WTC11 (cell line): ENCODE measurements at regions not wholly inside any gene's neighbourhood (a gene's known extent, or its start where the extent isn't known, plus 50 kb on each side); places are given as distances from the start of the nearest gene placed in this dataset.

Experiments used
- ATAC-seq: fragments of 200-7000 bp; cut with Tn5 transposase; 2 replicates; pipeline ENCODE4 v1.10.0; 2021; ENCODE audit warnings: mild to moderate bottlenecking, moderate library complexity
- CTCF ChIA-PET: fragments of 300-600 bp; sonication (Branson Sonifier 250); formaldehyde crosslinking; loops from one replicate; lab custom pipeline; 2021; ENCODE audit warnings: antibody characterized with exemption; lab: Charles Lee
- POLR2A ChIA-PET: fragments of 350-600 bp; sonication (Branson Sonifier 250); formaldehyde crosslinking; loops from one replicate; lab custom pipeline; 2021; ENCODE audit warnings: antibody characterized with exemption; lab: Charles Lee
- DNase-seq: peaks from one replicate; pipeline ENCODE4 v3.0.0; 2021; ENCODE audit warnings: low spot score
- H3K27ac Mint-ChIP-seq: 2 replicates; pipeline ENCODE4 v1.8.0; 2021; ENCODE audit warnings: mixed read lengths
- H3K27me3 Mint-ChIP-seq: 2 replicates; pipeline ENCODE4 v1.8.0; 2021; ENCODE audit warnings: low read depth, mild to moderate bottlenecking, moderate library complexity, mixed read lengths
- H3K36me3 Mint-ChIP-seq: 2 replicates; pipeline ENCODE4 v1.8.0; 2021; ENCODE audit warnings: mixed read lengths
- H3K4me1 Mint-ChIP-seq: 2 replicates; pipeline ENCODE4 v1.8.0; 2022; ENCODE audit warnings: mixed read lengths
- H3K4me3 Mint-ChIP-seq: 2 replicates; pipeline ENCODE4 v1.8.0; 2021; ENCODE audit warnings: mild to moderate bottlenecking, moderate library complexity, mixed read lengths
- H3K9me3 Mint-ChIP-seq: 2 replicates; pipeline ENCODE4 v1.8.0; 2021; ENCODE audit warnings: mixed read lengths
- ETV6 ChIP-seq: sonication (generic); formaldehyde crosslinking; IDR thresholded peaks from 2 replicates; pipeline ENCODE4 v1.8.1; 2022; ENCODE audit warnings: mild to moderate bottlenecking, missing genetic modification reagents
- FOXK1 ChIP-seq: sonication (generic); formaldehyde crosslinking; IDR thresholded peaks from 2 replicates; pipeline ENCODE4 v1.8.0; 2022; ENCODE audit warnings: mild to moderate bottlenecking, moderate library complexity, missing genetic modification reagents
- FOXP1 ChIP-seq: sonication (generic); formaldehyde crosslinking; IDR thresholded peaks from 2 replicates; pipeline ENCODE4 v1.8.0; 2022; ENCODE audit warnings: missing genetic modification reagents, mild to moderate bottlenecking, moderate library complexity, borderline replicate concordance
- GRHL2 ChIP-seq: fragments of 250-450 bp; sonication (Bioruptor Pico); IDR thresholded peaks from 2 replicates; pipeline ENCODE4 v1.8.0; 2022; ENCODE audit warnings: mild to moderate bottlenecking, moderate library complexity; ENCODE audit not compliant: insufficient replicate concordance, severe bottlenecking
- IRF2 ChIP-seq: sonication (generic); formaldehyde crosslinking; IDR thresholded peaks from 2 replicates; pipeline ENCODE4 v1.8.0; 2022; ENCODE audit warnings: low read depth, missing genetic modification reagents, borderline replicate concordance
- MYBL2 ChIP-seq: sonication (generic); formaldehyde crosslinking; IDR thresholded peaks from 2 replicates; pipeline ENCODE4 v1.8.1; 2023; ENCODE audit warnings: mild to moderate bottlenecking, moderate library complexity, missing genetic modification reagents
- NFE2L1 ChIP-seq: sonication (generic); formaldehyde crosslinking; IDR thresholded peaks from 2 replicates; pipeline ENCODE4 v1.8.1; 2023; ENCODE audit warnings: missing genetic modification reagents
- SOX15 ChIP-seq: fragments of 250-450 bp; sonication (Bioruptor Pico); IDR thresholded peaks from 2 replicates; pipeline ENCODE4 v1.9.0; 2021; ENCODE audit warnings: mild to moderate bottlenecking
- SP1 ChIP-seq: sonication (generic); formaldehyde crosslinking; conservative IDR thresholded peaks from 2 replicates; pipeline ENCODE4 v1.8.1; 2022; ENCODE audit warnings: missing genetic modification reagents
- TEAD4 ChIP-seq: sonication (generic); formaldehyde crosslinking; IDR thresholded peaks from 2 replicates; pipeline ENCODE4 v1.8.0; 2022; ENCODE audit warnings: mild to moderate bottlenecking, missing genetic modification reagents
- ZNF121 ChIP-seq: sonication (generic); formaldehyde crosslinking; IDR thresholded peaks from 2 replicates; pipeline ENCODE4 v1.8.0; 2023; ENCODE audit warnings: missing genetic modification reagents
- ZNF219 ChIP-seq: sonication (generic); formaldehyde crosslinking; IDR thresholded peaks from 2 replicates; pipeline ENCODE4 v1.8.0; 2023; ENCODE audit warnings: missing genetic modification reagents, mild to moderate bottlenecking, borderline replicate concordance
- ZNF263 ChIP-seq: sonication (generic); formaldehyde crosslinking; IDR thresholded peaks from 2 replicates; pipeline ENCODE4 v1.8.1; 2022; ENCODE audit warnings: low read depth, mild to moderate bottlenecking, moderate library complexity, missing genetic modification reagents
- ZNF317 ChIP-seq: sonication (generic); formaldehyde crosslinking; IDR thresholded peaks from 2 replicates; pipeline ENCODE4 v1.8.1; 2023; ENCODE audit warnings: low read depth, mild to moderate bottlenecking, moderate library complexity, missing genetic modification reagents, borderline replicate concordance
- ZNF396 ChIP-seq: fragments of 250-450 bp; sonication (Bioruptor Pico); IDR thresholded peaks from 2 replicates; pipeline ENCODE4 v1.8.0; 2021; ENCODE audit warnings: mild to moderate bottlenecking, moderate library complexity, borderline replicate concordance
- ZNF416 ChIP-seq: fragments of 250-450 bp; sonication (Bioruptor Pico); IDR thresholded peaks from 2 replicates; pipeline ENCODE4 v1.9.0; 2021; ENCODE audit warnings: mild to moderate bottlenecking, inconsistent platforms
- ZNF423 ChIP-seq: fragments of 250-450 bp; sonication (Bioruptor Pico); IDR thresholded peaks from 2 replicates; pipeline ENCODE4 v2.1.2; 2022; ENCODE audit warnings: mild to moderate bottlenecking, moderate library complexity
- TF ChIP-seq, protein P1 (sequence below): sonication (generic); formaldehyde crosslinking; IDR thresholded peaks from 2 replicates; pipeline ENCODE4 v1.8.0; 2022; ENCODE audit warnings: mild to moderate bottlenecking, missing genetic modification reagents
- TF ChIP-seq, protein P2 (sequence below): sonication (generic); formaldehyde crosslinking; IDR thresholded peaks from 2 replicates; pipeline ENCODE4 v1.8.0; 2022; ENCODE audit warnings: mild to moderate bottlenecking, missing genetic modification reagents
- TF ChIP-seq, protein P3 (sequence below): sonication (generic); formaldehyde crosslinking; IDR thresholded peaks from 2 replicates; pipeline ENCODE4 v1.8.1; 2023; ENCODE audit warnings: mild to moderate bottlenecking, missing genetic modification reagents, borderline replicate concordance
- TF ChIP-seq, protein P4 (sequence below): fragments of 250-450 bp; sonication (Bioruptor Pico); IDR thresholded peaks from 2 replicates; pipeline ENCODE4 v1.9.0; 2021; ENCODE audit warnings: moderate library complexity, mild to moderate bottlenecking, inconsistent platforms, borderline replicate concordance
- TF ChIP-seq, protein P5 (sequence below): fragments of 250-450 bp; sonication (Bioruptor Pico); IDR thresholded peaks from 2 replicates; pipeline ENCODE4 v1.9.0; 2021; ENCODE audit warnings: mild to moderate bottlenecking, borderline replicate concordance
- TF ChIP-seq, protein P6 (sequence below): sonication (generic); formaldehyde crosslinking; IDR thresholded peaks from 2 replicates; pipeline ENCODE4 v1.8.1; 2022; ENCODE audit warnings: low read depth, missing genetic modification reagents, borderline replicate concordance
- TF ChIP-seq, protein P7 (sequence below): fragments of 250-450 bp; sonication (Bioruptor Pico); IDR thresholded peaks from 2 replicates; pipeline ENCODE4 v1.8.0; 2021; ENCODE audit warnings: mild to moderate bottlenecking

DNA sequence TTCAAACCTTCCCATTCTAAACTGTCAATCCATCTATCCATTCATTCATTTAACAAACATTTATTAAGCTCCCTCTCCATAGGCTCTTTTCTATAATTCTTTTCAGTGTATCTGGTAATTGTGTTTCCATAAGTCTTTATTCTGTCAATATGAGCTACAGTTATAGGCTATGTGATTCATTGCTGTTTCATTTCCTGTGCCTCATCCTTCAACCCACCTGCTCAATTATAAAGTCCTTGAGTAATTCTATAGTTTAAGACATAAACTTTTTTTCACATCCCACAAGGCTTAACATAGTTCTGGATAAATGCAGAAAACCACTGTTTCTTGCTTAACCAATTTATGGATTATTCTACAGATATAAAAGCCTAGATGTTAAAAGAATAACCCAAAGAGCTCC lies 84.2 kb upstream of the PIK3C3 start:
- Mint-ChIP-seq H3K9me3 (peaks cover 6% of the 10 kb centered on the region; the same call in 1 of the 2 replicates), H3K27me3 (no peaks in the 10 kb centered on the region; the same call in 1 of the 2 replicates), H3K4me1 (peaks cover 3% of the 10 kb centered on the region), H3K4me3 (no peak overlapping the region), H3K27ac (no peak overlapping the region), H3K36me3 (no peaks in the 10 kb centered on the region)
- no peak for ATAC-seq
- POLR2A ChIA-PET = no interaction called here
- TF ChIP-seq NFE2L1 = no peak
- TF ChIP-seq, protein P1, sequence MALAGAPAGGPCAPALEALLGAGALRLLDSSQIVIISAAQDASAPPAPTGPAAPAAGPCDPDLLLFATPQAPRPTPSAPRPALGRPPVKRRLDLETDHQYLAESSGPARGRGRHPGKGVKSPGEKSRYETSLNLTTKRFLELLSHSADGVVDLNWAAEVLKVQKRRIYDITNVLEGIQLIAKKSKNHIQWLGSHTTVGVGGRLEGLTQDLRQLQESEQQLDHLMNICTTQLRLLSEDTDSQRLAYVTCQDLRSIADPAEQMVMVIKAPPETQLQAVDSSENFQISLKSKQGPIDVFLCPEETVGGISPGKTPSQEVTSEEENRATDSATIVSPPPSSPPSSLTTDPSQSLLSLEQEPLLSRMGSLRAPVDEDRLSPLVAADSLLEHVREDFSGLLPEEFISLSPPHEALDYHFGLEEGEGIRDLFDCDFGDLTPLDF (CRISPR knock-in tag) = no peak
- no peak for TF ChIP-seq ZNF416
- TF ChIP-seq SOX15 = no peak
- TF ChIP-seq, protein P2, sequence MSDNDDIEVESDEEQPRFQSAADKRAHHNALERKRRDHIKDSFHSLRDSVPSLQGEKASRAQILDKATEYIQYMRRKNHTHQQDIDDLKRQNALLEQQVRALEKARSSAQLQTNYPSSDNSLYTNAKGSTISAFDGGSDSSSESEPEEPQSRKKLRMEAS (CRISPR knock-in tag) = no peak
- TF ChIP-seq ZNF396 (CRISPR knock-in tag) = no peak
- TF ChIP-seq IRF2 (CRISPR knock-in tag) = no peak
- no peak for DNase-seq
- CTCF ChIA-PET = no interaction called here

DNA sequence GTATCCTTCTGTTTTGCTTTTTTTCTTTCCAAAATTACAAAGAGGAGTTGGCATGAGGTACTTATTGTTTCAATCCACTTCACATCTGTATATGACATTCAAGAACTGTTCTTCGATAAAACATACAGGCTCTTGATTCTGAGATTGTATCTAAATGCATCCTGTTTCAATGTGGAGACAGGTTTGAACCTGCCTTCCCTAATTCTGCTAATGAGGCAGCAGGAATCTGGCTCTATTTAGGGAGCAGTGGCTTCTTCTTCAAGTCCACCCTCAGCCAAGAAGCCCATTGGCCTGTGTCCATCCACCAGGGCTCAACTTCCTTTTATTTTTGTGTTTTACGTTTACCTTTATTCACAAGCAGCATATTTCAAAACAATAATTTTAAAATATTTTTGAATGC lies 84.8 kb upstream of the PIK3C3 start:
- H3K9me3 Mint-ChIP-seq = peaks cover 6% of the 10 kb centered on the region; the same call in 1 of the 2 replicates
- DNase-seq = no peak
- no peaks in the 10 kb centered on the region for H3K36me3 Mint-ChIP-seq
- ChIA-PET POLR2A (no interaction called here), CTCF (no interaction called here)
- no peak overlapping the region for H3K27ac Mint-ChIP-seq
- peaks cover 3% of the 10 kb centered on the region for H3K4me1 Mint-ChIP-seq
- no peaks in the 10 kb centered on the region; the same call in 1 of the 2 replicates for H3K27me3 Mint-ChIP-seq
- ATAC-seq = no peak
- no peak overlapping the region for H3K4me3 Mint-ChIP-seq
- no peak for TF ChIP-seq GRHL2 (CRISPR knock-in tag)
- TF ChIP-seq, protein P3, sequence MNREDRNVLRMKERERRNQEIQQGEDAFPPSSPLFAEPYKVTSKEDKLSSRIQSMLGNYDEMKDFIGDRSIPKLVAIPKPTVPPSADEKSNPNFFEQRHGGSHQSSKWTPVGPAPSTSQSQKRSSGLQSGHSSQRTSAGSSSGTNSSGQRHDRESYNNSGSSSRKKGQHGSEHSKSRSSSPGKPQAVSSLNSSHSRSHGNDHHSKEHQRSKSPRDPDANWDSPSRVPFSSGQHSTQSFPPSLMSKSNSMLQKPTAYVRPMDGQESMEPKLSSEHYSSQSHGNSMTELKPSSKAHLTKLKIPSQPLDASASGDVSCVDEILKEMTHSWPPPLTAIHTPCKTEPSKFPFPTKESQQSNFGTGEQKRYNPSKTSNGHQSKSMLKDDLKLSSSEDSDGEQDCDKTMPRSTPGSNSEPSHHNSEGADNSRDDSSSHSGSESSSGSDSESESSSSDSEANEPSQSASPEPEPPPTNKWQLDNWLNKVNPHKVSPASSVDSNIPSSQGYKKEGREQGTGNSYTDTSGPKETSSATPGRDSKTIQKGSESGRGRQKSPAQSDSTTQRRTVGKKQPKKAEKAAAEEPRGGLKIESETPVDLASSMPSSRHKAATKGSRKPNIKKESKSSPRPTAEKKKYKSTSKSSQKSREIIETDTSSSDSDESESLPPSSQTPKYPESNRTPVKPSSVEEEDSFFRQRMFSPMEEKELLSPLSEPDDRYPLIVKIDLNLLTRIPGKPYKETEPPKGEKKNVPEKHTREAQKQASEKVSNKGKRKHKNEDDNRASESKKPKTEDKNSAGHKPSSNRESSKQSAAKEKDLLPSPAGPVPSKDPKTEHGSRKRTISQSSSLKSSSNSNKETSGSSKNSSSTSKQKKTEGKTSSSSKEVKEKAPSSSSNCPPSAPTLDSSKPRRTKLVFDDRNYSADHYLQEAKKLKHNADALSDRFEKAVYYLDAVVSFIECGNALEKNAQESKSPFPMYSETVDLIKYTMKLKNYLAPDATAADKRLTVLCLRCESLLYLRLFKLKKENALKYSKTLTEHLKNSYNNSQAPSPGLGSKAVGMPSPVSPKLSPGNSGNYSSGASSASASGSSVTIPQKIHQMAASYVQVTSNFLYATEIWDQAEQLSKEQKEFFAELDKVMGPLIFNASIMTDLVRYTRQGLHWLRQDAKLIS (CRISPR knock-in tag) = no peak
- no peak for TF ChIP-seq ZNF317
- TF ChIP-seq MYBL2 (CRISPR knock-in tag) = no peak
- TF ChIP-seq, protein P4, sequence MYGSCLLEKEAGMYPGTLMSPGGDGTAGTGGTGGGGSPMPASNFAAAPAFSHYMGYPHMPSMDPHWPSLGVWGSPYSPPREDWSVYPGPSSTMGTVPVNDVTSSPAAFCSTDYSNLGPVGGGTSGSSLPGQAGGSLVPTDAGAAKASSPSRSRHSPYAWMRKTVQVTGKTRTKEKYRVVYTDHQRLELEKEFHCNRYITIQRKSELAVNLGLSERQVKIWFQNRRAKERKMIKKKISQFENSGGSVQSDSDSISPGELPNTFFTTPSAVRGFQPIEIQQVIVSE (CRISPR knock-in tag) = no peak
- TF ChIP-seq ETV6 (CRISPR knock-in tag) = no peak
- no peak for TF ChIP-seq ZNF121 (CRISPR knock-in tag)
- TF ChIP-seq ZNF263 (CRISPR knock-in tag) = no peak
- no peak for TF ChIP-seq SP1 (CRISPR knock-in tag)
- TF ChIP-seq ZNF423 (CRISPR knock-in tag) = no peak
- TF ChIP-seq, protein P5, sequence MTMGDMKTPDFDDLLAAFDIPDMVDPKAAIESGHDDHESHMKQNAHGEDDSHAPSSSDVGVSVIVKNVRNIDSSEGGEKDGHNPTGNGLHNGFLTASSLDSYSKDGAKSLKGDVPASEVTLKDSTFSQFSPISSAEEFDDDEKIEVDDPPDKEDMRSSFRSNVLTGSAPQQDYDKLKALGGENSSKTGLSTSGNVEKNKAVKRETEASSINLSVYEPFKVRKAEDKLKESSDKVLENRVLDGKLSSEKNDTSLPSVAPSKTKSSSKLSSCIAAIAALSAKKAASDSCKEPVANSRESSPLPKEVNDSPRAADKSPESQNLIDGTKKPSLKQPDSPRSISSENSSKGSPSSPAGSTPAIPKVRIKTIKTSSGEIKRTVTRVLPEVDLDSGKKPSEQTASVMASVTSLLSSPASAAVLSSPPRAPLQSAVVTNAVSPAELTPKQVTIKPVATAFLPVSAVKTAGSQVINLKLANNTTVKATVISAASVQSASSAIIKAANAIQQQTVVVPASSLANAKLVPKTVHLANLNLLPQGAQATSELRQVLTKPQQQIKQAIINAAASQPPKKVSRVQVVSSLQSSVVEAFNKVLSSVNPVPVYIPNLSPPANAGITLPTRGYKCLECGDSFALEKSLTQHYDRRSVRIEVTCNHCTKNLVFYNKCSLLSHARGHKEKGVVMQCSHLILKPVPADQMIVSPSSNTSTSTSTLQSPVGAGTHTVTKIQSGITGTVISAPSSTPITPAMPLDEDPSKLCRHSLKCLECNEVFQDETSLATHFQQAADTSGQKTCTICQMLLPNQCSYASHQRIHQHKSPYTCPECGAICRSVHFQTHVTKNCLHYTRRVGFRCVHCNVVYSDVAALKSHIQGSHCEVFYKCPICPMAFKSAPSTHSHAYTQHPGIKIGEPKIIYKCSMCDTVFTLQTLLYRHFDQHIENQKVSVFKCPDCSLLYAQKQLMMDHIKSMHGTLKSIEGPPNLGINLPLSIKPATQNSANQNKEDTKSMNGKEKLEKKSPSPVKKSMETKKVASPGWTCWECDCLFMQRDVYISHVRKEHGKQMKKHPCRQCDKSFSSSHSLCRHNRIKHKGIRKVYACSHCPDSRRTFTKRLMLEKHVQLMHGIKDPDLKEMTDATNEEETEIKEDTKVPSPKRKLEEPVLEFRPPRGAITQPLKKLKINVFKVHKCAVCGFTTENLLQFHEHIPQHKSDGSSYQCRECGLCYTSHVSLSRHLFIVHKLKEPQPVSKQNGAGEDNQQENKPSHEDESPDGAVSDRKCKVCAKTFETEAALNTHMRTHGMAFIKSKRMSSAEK = no peak
- TF ChIP-seq, protein P6, sequence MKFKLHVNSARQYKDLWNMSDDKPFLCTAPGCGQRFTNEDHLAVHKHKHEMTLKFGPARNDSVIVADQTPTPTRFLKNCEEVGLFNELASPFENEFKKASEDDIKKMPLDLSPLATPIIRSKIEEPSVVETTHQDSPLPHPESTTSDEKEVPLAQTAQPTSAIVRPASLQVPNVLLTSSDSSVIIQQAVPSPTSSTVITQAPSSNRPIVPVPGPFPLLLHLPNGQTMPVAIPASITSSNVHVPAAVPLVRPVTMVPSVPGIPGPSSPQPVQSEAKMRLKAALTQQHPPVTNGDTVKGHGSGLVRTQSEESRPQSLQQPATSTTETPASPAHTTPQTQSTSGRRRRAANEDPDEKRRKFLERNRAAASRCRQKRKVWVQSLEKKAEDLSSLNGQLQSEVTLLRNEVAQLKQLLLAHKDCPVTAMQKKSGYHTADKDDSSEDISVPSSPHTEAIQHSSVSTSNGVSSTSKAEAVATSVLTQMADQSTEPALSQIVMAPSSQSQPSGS (CRISPR knock-in tag) = no peak
- TF ChIP-seq FOXP1 (CRISPR knock-in tag) = no peak
- TF ChIP-seq FOXK1 (CRISPR knock-in tag) = no peak
- TF ChIP-seq ZNF219 (CRISPR knock-in tag) = no peak
- TF ChIP-seq, protein P7, sequence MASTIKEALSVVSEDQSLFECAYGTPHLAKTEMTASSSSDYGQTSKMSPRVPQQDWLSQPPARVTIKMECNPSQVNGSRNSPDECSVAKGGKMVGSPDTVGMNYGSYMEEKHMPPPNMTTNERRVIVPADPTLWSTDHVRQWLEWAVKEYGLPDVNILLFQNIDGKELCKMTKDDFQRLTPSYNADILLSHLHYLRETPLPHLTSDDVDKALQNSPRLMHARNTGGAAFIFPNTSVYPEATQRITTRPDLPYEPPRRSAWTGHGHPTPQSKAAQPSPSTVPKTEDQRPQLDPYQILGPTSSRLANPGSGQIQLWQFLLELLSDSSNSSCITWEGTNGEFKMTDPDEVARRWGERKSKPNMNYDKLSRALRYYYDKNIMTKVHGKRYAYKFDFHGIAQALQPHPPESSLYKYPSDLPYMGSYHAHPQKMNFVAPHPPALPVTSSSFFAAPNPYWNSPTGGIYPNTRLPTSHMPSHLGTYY (CRISPR knock-in tag) = no peak
- TF ChIP-seq TEAD4 = no peak
